ENCODE measurements at regions not wholly inside any gene's neighbourhood (a gene's known extent, or its start where the extent isn't known, plus 50 kb on each side); places are given as distances from the start of the nearest gene placed in this dataset.
A peak's percentile ranks its signal among the peaks of the same experiment; 100 is the strongest.
"Not testable (repeated sequence)": the region's sequence is repeated elsewhere in the genome, so short reads cannot be mapped to it uniquely, and the experiment has no call there.

GRCh38 chr2:212858496-212858895 is 292.9 kb downstream of the IKZF2 start:
- no peak for DNase-seq

GRCh38 chr2:212854771-212855170 is 296.6 kb downstream of the IKZF2 start:
- no peak for DNase-seq

DNA sequence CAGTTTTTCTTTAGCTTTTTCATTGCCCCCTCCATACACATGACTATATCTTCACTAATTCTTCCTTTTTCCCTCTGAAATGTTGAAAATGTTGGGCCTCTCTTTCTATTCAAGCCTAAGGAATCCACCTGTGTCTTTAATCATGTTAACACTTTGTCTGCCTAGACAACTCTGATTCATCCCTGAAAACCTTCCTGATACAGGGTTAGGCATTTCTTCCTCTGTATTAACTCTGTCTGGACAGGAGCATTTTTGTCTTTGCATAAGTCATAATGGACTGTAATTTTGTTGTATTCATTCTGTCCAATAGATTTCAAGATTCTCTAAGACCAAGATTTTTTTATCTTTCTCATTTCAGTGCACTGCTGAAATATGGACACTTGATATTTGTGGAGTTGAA is 297.3 kb downstream of the IKZF2 start:
- DNase-seq = no peak

GRCh38 chr2:212845941-212846340 is 305.5 kb downstream of the IKZF2 start:
- DNase-seq = no peak

- DNase-seq = no peak
These were observed 305.0 kb upstream of the ERBB4 start for GRCh38 chr2:212843409-212844199.

DNA sequence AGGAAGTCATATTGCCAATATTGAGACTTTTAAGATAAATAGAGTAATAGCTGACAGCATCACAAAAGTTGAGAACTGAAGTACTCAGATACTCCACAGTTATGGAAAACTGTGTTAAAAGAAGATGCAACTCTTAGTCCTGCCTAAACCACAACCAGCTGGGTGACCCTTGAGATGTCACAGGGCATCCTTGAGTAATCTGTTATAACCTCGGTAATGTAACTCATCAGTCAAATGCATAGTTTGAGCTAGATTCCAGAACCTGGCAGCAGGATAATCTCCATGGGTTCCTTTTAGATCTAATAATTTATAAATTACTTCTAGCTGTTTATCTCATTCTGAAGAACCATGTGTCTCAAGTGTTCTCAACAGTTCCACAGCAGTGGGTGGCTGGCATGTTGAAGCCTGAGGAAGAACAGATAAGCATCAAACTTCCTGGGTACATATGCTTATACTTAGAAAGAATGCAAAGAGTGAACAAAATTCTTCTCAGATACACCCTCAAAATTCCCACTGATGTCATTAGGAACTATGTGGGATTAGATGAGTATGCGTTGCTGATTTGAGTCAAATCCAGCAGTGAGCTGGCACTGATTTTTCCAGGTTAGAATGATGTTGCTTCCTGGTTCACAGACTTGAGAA is 304.1 kb upstream of the ERBB4 start:
- no peak for DNase-seq

GRCh38 chr2:212841460-212841859 is 302.9 kb upstream of the ERBB4 start:
- DNase-seq = no peak

- no peak for DNase-seq
These were observed 293.9 kb upstream of the ERBB4 start for GRCh38 chr2:212832211-212833195.

- no peak for DNase-seq
These were observed 293.1 kb upstream of the ERBB4 start for GRCh38 chr2:212831671-212832199.

DNA sequence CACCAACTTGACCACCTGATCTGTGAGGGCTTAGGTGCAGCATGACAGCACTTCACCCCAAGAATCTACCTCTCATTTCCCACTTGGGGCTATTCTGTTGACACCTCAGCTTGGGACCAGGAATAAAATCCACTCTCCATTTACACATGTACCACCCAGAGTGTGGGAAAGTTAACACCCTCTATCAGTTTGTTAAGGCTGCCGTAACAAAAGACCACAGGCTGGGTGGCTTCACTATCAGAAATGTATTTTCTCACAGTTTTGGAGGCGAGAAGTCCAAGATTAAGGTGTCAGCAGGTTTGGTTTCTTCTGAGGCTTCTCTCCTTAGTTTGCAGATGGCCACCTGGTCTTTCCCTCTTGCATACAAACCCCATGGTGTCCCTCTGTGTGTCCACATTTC is 277.7 kb upstream of the ERBB4 start:
- no peak for DNase-seq

DNA sequence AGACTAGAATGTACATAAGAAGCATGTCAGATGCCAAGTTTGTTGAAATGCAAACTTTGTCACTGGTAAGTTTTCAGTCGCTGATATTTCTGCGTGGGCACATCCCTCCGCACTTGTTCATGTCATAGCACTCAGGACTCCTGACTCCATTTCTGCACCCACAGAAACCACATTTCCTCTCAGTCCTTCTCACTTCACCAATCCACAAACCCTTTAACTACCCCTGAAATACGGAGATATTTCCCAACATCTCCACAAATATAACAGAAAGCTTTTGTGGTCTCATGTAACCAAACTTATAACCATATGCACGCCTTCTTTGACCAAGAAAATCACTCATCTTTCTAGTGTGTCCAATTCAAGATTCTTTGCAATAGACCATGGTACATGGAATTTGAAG is 276.9 kb upstream of the ERBB4 start:
- DNase-seq = no peak

DNA sequence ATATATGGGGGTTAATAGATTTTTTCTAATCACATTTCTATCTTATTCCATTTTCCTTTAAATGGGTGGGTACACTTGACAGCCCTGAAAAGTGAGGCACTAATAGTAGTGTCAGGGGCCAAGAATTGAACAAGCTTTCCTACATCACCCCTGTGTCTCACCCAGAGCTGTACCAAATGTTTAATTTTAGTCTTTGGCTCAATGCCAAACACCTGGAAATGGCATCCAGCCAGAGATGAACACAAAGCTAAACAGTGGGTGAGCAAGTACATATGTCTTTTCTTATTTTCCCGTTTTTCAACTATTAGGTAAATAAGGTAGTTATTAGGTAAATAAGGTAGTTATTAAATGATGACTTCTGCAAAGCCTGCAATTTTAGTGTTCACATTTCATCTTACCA is 276.3 kb upstream of the ERBB4 start:
- peak; percentile 53 for DNase-seq

- DNase-seq = no peak
These were observed 273.3 kb upstream of the ERBB4 start for GRCh38 chr2:212811921-212812320.

GRCh38 chr2:212811036-212811805 is 272.6 kb upstream of the ERBB4 start:
- no peak for DNase-seq

DNA sequence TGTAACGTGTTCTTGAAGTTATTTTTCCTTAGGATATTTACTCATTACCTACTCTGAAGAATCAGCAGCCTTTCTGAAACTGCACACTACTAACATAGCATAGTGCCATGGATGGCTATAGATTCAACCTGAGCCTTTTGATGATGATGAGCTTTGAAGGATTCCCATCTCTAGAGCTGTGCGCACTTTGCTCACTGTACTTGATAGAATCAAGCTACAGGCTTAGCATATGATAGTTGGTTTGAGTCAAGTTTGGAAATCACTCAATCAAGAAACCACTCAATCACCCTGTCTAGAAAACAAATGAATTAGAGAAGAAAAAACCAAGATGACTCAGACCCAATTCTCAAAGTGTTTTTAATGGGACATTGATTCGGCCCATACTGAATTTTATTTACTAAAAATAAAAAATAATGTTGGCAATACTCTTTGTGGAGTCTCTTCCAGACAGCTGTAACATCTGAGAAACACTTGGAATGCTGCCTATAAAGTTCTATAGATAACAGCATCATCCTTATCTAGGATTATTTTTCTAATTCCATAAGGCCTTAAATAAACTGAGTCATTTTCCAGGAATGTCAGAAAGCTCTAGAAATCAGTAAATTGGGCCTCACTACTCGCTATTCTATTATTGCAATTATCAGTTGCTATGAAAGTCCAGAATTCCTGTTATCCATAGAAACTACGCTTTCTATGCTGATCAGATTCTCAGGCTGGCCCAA is 259.0 kb upstream of the ERBB4 start:
- no peak for DNase-seq

DNA sequence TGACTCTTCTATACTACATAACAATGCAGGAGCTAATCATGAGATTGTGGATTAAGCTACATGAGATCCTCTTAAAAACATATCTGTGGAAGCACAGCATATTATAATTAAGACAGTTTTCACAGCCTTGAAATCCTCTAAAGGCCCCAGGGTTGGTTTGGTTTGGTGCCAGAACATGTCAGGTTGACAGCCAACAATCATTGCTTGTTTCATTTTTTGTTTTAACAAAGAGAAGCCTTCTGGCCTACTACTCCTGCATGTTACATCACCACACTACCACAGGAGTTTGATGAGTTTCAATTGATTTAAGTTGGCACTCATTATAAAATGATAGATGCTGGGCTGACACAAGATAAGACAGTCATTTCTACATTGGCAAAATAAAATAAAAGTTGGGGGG is 255.9 kb upstream of the ERBB4 start:
- peak; percentile 55 for DNase-seq

GRCh38 chr2:212791569-212791968 is 253.0 kb upstream of the ERBB4 start:
- no peak for DNase-seq

- DNase-seq = not testable (repeated sequence)
These were observed 247.5 kb upstream of the ERBB4 start for GRCh38 chr2:212786088-212786487.

GRCh38 chr2:212777020-212777491 is 238.5 kb upstream of the ERBB4 start:
- peak; percentile 50 for DNase-seq

- no peak for DNase-seq
These were observed 235.3 kb upstream of the ERBB4 start for GRCh38 chr2:212773808-212774339.

- no peak for DNase-seq
These were observed 231.6 kb upstream of the ERBB4 start for GRCh38 chr2:212770240-212770639.
